ENCODE measurements at regions not wholly inside any gene's neighbourhood (a gene's known extent, or its start where the extent isn't known, plus 50 kb on each side); places are given as distances from the start of the nearest gene placed in this dataset.

DNA sequence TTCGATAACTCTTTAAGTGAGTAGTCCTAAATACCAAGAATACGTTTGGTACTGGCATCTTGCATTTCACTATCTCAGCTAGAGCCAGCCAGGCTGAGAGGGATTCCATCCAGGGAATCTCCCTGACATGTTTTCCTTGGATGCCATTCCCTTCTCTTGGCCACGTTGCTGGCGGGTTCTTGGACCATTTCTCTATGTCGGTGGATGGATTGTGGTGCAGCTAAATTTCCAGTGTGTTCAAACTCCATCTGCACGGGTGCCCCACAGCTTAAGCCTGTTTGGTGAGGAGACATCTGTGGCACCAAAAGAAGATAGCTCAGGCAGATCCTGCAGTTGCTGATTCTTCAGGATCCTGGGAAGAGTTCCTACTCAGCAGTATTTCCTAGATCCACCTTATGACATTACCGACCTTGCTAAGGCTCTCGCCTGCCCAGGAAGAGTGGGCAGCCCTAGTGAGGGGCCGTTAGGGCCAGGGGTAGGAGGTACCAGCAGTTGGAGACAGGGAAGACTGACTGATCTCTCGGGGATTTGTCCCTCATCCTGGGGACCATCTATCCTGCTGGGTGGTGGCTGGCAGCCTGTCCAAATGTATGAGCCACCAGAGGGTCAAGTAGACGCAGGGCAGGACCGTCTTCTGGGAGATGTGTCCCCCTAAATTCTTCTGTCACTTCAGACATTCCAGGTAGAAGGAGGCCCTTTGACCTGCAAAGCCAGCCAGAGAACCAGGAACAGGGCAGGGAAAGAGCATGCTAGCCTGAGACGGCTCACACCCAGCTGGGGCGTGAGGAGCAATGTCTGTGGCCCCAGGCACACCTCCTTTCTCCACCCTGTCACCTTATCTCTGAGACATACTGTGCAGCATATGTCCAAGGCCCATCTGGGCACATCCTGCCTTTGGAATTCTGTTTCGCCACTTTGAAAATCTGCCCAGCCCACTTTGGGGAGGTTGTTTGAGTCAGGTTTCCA, 72.6 kb upstream of the CAPRIN2 start:
- DNase-seq = no peak

DNA sequence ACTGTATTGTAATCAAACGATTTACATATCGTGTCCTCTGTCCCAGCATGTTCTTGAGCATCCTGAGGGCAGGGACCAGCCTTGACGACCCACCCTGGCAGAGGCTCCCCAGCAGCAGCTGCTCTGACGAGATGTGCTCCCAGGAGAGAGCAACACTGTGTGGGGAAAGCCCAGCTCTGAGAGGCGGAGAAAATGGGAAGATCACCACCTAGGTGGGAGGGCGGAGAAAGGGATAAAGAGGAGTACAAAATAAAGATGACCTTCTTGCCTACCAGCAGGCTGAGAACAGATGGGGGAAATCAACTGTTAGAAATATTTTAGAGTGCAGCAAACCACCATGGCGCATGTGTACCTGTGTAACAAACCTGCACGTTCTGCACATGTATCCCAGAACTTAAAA, 71.5 kb upstream of the CAPRIN2 start:
- DNase-seq = no peak

DNA sequence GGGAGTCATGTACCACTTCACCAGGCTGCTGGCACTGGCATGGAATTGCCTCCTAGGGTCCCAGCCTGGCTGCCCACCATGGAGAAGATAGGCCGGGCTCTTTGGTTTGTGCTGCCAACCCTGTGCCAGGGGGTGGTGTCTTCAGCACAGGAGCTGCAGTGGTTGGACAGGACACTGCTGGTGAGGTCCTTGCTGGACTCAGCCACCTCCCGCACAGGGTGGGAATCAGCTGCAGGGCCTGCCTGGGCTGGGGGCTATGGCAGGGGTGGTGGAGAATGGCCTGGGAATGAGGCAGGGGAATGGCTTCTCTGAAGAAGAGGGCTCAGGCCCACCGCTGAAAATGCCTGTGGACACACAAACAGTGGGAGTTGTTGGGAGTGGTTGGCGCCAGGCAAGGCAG, 70.6 kb upstream of the CAPRIN2 start:
- DNase-seq = no peak

DNA sequence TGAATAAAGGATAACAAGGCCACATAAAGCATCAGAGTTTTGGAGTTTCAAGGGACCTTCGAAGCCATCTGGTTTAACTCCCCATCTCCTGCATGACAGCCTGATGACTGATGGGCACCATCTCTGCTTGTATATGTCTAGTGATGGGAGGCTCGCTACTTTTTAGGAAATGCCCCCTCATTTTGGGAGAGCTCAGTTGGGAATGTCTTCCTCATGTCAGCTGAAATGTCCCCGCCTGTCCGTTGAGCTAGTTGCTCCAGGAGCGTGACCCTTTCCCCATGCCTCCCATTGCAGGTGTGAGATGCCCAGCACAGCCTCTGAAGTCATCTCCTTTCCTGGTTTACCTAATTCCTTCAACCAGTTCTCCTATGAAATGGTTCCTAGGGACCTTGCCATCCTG, 69.6 kb upstream of the CAPRIN2 start:
- no peak for DNase-seq

DNA sequence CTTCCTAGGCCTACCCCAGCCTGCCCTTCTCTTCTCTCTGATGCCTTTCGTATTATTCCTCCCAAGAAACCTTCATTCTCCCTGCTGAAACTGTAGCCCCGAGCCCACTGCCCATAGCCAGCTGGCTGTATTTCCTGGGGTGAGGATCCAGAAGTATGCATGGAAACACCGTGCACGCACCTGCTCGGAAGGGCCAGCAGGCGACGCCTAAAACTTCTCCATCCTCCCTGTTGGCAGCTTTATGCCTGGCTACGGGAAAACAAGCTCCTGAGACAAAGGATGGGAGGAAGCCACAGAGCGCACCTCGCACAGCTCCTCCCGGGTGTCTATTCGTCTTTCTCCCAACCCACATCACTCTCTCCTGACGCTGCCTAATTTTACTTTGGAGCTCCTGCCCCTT, 69.0 kb upstream of the CAPRIN2 start:
- no peak for DNase-seq

DNA sequence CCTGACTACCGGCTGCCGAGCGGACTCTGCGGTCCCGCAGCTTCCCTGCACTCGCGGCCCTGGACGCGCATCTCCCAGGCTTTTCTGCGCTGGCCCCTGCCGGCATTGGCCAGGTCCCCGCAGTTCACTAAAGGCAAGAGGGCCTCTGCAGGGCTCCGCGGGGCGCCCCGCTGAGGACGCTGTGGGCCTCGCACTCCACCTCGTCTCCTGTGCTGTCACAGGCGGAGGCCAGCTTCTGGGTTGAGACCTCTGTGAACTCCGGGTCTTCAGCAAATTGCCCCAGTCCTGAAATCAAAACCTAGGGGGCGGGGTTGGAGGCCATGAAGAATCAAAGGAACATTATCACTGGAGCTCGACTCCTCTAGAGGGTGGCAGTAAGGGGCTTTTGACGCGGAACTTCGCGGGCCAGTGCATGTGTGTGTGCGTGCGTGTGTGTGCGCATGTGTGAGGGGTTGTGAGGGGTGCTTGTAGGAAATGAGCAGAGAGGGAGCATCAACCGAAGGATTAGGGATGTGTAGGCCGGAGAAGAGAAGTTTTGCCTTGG, 68.5 kb upstream of the CAPRIN2 start:
- DNase-seq = peak; percentile 5

DNA sequence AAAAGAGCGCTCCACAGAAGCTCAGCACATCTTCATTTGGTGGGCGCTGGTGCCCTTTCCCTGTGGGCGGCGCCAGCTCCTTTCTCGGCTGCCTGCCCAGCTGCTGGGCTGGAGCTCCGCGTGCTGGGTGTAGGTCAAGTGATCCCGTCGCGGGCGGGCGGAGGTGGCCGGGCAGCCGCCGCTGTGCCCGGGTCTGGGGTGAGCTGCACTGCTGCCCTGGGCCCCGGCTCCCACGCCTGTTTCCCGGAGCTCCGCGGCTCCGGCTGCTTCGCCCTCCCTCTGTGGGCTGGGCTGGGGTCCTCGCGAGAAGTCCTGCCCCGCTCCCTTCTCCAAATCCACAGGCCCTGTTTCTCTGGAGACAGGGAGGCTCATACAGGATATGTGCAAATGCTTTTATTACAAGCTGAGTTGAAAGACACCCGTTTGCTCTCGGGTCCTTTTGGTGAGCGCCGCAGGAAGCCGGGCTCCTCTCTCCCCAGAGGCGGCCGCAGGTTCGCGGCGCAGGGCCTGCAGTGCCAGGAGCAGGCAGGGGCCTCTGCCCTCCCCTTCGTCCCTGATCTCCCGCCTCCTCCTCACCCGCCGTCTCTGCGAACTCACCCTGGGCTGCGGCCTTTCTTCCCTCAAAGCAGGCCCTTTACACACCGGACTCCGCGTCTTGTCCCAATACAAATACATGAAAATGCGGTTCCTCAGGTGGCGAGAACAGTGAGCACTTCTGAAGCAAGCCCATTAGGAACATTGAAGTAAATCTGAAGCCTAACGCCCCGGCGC, 67.8 kb upstream of the CAPRIN2 start:
- DNase-seq = no peak

DNA sequence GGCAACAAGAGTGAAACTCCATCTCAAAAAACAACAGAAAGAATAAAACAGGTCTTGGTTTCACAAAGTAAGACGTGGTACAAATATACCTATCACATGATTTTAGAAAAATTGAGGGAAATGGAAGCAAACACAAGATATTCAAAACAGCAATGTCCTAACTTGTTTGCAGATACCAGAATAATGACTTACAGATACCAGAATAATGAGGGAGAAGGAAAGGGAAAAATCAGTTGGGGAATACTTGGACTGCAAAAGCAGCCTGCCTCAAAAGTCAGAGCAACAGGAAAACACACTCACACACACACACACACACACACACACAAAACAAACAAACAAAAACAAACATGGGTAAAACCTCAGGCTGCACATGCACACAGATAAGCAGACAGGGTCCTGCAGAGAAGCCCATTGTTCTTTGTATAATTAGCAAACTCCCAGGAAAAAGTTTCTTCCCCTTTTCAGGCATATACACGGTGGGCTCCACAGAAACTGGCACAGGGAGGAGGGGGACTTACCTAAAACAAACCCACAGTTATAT, 65.7 kb upstream of the CAPRIN2 start:
- no peak for DNase-seq

DNA sequence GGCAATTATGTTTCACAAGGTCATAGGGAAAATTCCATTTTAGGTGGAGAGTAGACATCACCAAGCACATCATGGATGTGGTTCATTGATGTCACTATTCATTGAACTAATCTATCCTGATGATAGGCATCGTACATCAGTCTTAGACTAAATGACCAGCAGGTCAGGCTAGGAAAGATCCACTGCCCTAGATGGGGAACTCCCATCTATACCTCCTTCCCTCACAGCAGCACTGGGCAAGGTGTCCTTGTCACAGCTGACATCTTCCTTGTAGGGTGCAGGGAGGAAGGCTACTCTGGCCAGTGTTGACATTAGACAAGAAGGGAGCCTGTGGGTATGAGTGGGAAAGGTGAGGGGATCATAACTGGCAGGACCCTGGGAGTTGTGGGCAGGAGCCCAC, 63.8 kb upstream of the CAPRIN2 start:
- no peak for DNase-seq

DNA sequence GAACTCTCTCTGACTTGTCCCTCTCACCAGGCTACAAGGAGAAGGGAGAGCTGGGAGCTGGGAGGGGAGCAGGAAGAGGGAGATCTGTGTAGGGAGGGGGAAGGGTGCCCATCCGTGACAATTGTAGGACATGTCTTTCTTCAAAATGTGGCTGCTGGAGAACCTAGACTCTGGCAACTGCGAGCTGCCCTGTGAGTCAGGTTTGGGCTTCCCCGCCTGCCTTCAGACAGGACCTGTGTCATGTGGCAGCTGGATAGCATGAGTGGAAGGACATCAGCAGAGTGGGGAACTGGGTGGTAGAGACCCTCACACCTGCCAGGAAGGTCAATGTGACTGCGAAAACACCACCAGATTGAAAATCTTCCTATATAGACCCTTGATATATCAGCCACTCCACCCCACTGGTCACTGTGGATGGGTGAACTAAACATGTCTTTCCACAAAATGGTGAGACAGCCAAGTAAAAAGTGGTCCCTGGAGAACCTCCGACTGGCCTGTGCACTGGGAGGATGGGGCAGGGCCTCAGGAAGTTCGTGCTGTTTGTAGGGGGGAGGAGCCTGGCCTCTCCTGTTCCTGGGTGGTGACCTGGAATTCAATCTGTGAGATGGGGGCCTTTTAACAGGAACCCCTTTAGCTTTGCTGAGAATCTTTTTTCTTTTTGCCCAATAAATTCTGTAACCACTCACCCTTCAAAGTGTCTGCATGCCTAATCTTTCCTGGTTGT, 62.2 kb upstream of the CAPRIN2 start:
- no peak for DNase-seq

DNA sequence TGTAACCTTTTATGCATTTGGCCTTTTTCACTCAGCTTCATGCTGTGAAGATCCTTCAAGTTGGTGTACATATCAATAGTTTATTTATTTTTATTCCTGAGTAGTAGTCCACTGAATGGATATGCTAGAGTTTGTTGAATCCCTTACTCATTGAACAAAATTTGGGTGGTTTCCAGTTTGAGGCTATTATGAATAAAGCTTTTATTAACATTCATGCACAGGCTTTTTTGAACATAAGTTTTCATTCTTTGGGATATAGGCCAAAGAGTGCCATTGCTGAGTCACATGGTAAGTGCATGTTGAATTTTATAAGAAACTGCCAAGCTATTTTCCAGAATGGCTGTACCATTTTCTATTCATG, 59.5 kb upstream of the CAPRIN2 start:
- DNase-seq = no peak

DNA sequence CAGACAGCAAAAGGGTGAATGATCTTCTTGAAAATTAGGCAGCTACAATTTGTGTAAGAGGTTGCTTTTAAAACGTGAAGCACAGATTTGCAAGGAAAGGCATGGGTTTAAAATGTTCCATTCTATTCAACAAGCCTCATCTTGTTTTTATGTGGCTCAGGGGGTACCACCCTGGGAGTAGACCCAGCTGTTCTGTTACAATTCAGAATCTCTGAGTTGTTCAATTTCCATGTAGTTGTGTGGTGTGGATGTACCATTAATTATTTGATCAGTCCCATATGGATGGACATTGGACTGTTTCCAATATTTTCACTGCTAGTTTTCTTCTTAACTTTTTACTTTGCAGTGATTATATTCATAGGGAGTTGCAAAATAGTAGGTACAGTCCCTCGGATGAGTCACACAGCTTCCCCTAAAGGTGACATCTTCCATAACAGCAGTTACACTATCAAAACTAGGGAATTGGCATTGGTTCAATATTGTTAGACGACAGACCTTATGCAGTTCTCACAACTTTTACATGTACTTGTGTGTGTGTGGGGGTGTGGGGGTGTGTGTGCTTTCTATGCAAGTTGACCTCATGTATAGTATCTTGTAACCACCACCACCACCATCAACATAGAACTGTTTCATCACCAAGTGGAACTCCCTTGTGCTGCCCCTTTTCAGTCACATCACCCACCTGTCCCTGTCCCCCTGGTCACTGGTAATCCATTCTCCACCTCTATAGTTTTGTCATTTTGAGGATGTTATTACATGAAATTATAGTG, 59.0 kb upstream of the CAPRIN2 start:
- DNase-seq = no peak

DNA sequence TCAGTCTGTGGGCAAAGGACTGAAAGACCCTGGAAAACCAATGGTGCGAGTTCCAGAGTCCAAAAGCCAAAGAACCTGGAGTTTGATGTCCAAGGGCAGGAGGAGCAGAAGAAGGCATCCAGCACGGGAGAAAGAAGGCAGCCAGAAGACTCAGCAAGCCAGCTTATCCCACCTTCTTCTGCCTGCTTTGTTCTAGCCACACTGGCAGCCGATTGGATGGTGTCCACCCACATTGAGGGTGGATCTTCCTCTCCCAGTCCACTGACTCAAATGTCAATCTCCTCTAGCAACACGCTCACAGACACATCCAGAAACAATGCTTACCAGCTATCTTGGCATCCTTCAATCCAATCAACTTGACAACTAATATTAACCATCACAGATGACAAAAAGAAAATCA, 57.2 kb upstream of the CAPRIN2 start:
- DNase-seq = no peak

DNA sequence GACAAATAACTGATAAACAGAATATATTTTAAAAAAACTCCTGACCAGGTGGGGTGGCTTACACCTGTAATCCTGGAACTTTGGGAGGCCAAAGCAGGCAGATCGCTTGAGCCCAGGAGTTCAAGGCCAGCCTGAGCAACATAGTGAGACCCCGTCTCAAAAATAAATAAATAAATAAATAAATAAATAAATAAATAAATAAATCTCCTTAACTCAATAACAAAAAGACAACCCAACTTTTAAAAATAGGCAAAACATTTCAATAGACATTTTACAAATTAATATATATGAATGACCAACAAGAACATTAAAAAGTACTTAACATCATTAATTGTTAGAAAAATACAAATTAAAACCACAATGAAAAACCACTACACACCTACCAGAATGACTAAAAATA, 56.2 kb upstream of the CAPRIN2 start:
- DNase-seq = no peak

DNA sequence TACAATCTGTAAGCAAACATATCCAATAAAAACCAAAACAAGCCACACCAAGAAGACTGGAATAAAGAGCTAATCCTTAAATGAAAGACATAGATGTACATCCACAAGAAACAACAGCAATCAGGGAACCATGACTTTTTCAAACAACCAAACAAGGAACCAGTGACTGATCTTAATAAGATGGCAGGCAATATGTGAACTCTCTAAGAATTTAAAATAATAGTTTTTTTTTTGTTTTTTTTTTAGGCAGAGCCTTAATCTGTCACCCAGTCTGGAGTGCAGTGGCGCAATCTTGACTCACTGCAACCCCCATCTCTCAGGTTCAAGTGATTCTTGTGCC, 52.9 kb upstream of the CAPRIN2 start:
- DNase-seq = no peak

DNA sequence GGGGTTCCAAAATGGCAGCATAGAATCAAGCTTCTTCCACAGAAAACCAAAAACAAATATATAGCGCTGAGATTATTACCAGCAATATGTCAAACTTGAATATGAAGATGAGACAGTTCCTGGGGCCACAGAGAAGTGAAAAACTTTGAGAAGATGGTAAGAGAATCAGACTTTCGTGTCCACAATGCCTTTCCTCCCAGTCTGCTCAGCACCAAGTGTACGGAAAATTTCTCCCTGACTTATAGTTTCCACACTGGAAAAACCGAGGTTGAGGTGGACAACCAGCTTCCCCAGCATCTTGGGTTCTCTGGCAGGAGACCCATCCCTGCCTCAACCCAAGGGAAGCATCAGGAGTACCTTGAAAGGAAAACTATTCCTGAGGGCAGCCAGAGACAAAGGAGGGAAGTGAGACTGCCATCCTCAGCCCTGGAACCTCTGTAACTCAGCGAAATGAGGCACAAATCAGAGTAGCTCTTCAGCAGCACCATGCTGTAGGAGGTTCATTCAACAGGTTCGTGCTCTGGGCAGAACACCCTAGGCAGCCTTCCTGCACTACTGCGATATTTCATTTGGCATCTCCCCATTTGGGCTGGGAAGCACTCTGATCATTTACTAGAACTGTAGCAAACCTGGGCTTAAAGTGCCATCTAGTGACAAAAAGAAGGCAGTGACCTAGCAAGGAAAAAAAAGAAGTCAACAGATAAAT, 52.4 kb upstream of the CAPRIN2 start:
- DNase-seq = peak; percentile 61

DNA sequence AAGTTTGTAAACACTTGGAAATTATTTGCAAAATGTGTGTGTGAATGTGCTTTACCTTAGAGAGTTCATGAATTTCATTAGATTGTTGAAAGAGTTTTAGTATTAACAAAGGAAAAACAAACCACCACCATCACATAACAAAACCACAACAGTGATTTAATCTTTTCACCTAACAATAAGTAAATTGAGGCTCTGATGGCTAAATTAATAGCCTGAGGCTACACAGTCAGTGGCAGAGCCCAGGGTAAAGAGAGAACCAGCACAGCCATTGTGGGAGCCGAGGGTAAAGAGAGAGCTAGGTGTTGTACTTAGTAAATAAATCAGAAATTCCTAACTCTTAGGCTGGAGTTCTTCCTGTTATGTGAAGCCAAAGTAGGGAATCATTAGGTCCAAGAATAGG, 51.2 kb upstream of the CAPRIN2 start:
- no peak for DNase-seq
